OCI-LY3 (cell line): ENCODE measurements at regions not wholly inside any gene's neighbourhood (a gene's known extent, or its start where the extent isn't known, plus 50 kb on each side); places are given as distances from the start of the nearest gene placed in this dataset.

Experiments
- H2AFZ ChIP-seq: fragments of 200-600, 300-600 bp; shearing (Covaris generic); 2 replicates; pipeline ENCODE4 v1.6.0; 2014; ENCODE audit warnings: antibody characterized with exemption, low read depth, low read length
- H3K27ac ChIP-seq: fragments of 200-600, 300-600 bp; sonication (generic); 2 replicates; pipeline ENCODE4 v1.5.1; 2014; ENCODE audit warnings: mild to moderate bottlenecking, low read length, moderate library complexity, mixed read lengths
- H3K27me3 ChIP-seq: fragments of 200-600, 300-600 bp; sonication (generic); 2 replicates; pipeline ENCODE4 v1.6.1; 2014; ENCODE audit warnings: low read depth, low read length, mixed read lengths
- H3K36me3 ChIP-seq: fragments of 200-600, 300-600 bp; sonication (generic); replicated peaks from 2 replicates; pipeline ENCODE3; 2014; ENCODE audit warnings: low read depth, low read length, mixed read lengths
- H3K4me1 ChIP-seq: fragments of 300-600, 200-600 bp; sonication (generic); 2 replicates; pipeline ENCODE4 v1.6.1; 2014; ENCODE audit warnings: low read length, mixed read lengths
- H3K4me2 ChIP-seq: fragments of 200-600, 300-600 bp; sonication (generic); 2 replicates; pipeline ENCODE4 v1.6.1; 2014; ENCODE audit warnings: low read length, mixed read lengths
- H3K4me3 ChIP-seq: fragments of 300-600, 200-600 bp; sonication (generic); 2 replicates; pipeline ENCODE4 v1.5.1; 2014; ENCODE audit warnings: antibody characterized with exemption, mild to moderate bottlenecking, low read length, moderate library complexity
- H3K79me2 ChIP-seq: fragments of 300-600, 200-600 bp; shearing (Covaris generic); 2 replicates; pipeline ENCODE4 v1.6.1; 2014; ENCODE audit warnings: mild to moderate bottlenecking, low read length, mixed read lengths
- H3K9ac ChIP-seq: fragments of 300-600, 200-600 bp; shearing (Covaris generic); 2 replicates; pipeline ENCODE4 v1.6.0; 2014; ENCODE audit warnings: mild to moderate bottlenecking, low read length, moderate library complexity
- H3K9me3 ChIP-seq: fragments of 200-600, 300-600 bp; shearing (Covaris generic); 2 replicates; pipeline ENCODE4 v1.6.1; 2014; ENCODE audit warnings: low read length, mixed read lengths; ENCODE audit not compliant: insufficient read depth
- H4K20me1 ChIP-seq: fragments of 200-600, 300-600 bp; sonication (generic); 2 replicates; pipeline ENCODE4 v1.6.1; 2016; ENCODE audit warnings: low read length, mixed read lengths; ENCODE audit not compliant: insufficient read depth
- EZH2phosphoT487 ChIP-seq: fragments of 200-600 bp; shearing (Covaris generic); IDR thresholded peaks from 2 replicates; pipeline ENCODE4 v1.6.1; 2018; ENCODE audit warnings: antibody characterized with exemption, mixed run types, low read depth
- TF ChIP-seq, protein P1 (sequence below): fragments of 200-600, 300-600 bp; sonication (generic); IDR thresholded peaks from 2 replicates; pipeline ENCODE4 v1.5.1; 2014; ENCODE audit warnings: antibody characterized with exemption, low read length, low read depth

DNA sequence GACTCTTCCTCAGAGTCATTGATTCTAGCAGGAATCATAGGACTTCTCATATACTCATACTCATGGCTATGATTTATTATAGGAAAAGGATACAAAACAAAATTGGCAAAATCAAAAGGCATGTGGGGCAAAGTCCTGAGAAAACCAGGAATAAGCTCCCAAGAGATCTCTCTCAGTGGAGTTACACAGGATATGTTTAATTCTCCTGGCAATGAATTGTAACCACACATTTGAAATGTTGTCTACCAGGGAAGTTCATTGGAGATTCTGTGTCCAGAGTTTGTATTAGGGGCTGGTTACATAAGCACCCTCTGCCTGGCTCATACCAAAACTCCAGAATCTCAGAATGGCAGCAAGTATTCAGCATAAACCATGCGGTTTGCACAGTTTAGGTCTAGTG, 63.9 kb downstream of the ADAMTS1 start:
- H3K4me3 ChIP-seq = no peak overlapping the region
- no peak overlapping the region for H3K4me2 ChIP-seq
- no peaks in the 10 kb centered on the region for H3K4me1 ChIP-seq
- H3K27ac ChIP-seq = no peak overlapping the region
- no peaks in the 10 kb centered on the region for H3K79me2 ChIP-seq
- no peaks in the 10 kb centered on the region for H3K9me3 ChIP-seq
- no peaks in the 10 kb centered on the region for H4K20me1 ChIP-seq
- no peaks in the 10 kb centered on the region for H3K36me3 ChIP-seq
- no peak overlapping the region for H3K9ac ChIP-seq
- H3K27me3 ChIP-seq = no peaks in the 10 kb centered on the region
- no peak overlapping the region for H2AFZ ChIP-seq
- TF ChIP-seq EZH2phosphoT487 = no peak
- TF ChIP-seq, protein P1, sequence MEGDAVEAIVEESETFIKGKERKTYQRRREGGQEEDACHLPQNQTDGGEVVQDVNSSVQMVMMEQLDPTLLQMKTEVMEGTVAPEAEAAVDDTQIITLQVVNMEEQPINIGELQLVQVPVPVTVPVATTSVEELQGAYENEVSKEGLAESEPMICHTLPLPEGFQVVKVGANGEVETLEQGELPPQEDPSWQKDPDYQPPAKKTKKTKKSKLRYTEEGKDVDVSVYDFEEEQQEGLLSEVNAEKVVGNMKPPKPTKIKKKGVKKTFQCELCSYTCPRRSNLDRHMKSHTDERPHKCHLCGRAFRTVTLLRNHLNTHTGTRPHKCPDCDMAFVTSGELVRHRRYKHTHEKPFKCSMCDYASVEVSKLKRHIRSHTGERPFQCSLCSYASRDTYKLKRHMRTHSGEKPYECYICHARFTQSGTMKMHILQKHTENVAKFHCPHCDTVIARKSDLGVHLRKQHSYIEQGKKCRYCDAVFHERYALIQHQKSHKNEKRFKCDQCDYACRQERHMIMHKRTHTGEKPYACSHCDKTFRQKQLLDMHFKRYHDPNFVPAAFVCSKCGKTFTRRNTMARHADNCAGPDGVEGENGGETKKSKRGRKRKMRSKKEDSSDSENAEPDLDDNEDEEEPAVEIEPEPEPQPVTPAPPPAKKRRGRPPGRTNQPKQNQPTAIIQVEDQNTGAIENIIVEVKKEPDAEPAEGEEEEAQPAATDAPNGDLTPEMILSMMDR = no peak

DNA sequence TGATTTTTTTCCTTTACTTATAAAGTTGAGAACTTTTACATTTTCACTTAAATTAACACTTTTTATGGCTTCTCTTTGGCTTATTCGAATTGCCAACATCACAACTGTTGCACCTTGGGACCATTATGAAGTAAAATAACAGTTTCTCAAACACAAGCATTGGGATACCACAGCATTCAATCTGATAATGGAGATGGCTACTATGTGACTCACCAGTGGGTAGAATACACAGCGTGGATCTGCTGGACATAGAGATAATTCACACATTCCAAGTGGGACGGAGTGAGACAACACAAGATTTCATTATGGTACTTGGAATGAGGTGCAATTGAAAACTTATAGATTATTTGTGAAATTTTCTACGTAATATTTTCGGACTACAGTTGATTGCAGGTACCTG, 68.0 kb downstream of the ADAMTS1 start:
- Histone ChIP-seq H3K9me3 (no peaks in the 10 kb centered on the region), H2AFZ (no peak overlapping the region), H3K4me1 (no peaks in the 10 kb centered on the region), H3K36me3 (no peaks in the 10 kb centered on the region), H3K27me3 (no peaks in the 10 kb centered on the region), H3K27ac (no peak overlapping the region), H3K4me3 (no peak overlapping the region), H3K4me2 (no peak overlapping the region), H3K79me2 (no peaks in the 10 kb centered on the region), H4K20me1 (no peaks in the 10 kb centered on the region), H3K9ac (no peak overlapping the region)
- no peak for TF ChIP-seq EZH2phosphoT487
- TF ChIP-seq, protein P1 = no peak

DNA sequence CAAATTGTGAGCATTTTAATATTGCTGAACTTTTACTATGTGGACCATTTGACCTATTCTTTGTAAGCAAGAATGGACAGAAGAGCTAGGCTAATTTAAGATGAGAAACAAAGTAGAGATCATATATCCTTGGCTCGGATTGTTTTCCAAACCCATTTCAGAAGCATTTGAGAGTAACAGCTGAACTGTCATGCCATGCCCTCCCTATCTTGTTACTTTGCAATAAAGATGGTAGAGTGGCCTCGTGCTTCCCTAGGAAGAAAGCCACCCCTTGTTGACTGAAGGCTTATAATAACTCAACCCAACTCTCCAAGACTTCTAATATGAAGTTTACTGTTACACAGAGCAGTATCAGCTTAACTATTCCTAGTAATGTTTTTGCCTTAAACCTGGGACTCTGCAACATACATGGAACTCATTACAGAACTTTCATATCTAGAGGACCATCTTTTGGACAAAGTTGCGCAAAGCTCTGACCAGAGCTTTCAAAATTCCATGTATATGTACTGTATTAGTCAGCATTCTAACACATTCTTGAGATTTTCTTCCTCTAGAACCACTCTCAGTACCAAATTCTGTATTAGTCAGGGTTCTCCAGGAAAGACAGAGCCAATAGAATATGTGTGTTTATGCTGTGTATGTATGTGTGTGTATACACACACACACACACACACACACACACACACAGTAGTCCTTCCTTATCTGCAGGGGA, 68.7 kb downstream of the ADAMTS1 start:
- Histone ChIP-seq H3K4me1 (no peaks in the 10 kb centered on the region), H3K27me3 (no peaks in the 10 kb centered on the region), H3K36me3 (no peaks in the 10 kb centered on the region), H3K9me3 (no peaks in the 10 kb centered on the region), H2AFZ (no peak overlapping the region), H3K4me2 (no peak overlapping the region), H3K4me3 (no peak overlapping the region), H3K79me2 (no peaks in the 10 kb centered on the region), H4K20me1 (no peaks in the 10 kb centered on the region), H3K27ac (no peak overlapping the region), H3K9ac (no peak overlapping the region)
- TF ChIP-seq, protein P1 = no peak
- no peak for TF ChIP-seq EZH2phosphoT487

DNA sequence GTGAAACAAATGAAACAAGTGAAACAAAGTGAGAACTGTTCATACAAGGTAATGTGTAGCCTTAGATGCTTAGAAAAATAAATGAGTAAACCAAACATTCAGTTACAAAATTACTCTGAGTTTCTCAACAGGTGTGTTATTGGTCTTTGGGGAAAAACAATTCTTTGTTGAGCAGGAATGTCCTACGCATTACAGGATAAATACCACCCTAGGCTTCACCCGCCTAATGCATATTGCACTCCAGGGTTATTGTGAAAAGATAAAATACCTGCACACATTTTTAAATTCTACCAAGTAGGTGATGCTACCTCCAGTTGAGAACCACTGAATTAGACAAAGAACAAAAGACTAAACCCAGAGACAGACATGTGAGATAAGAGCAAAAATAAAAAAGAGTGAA, 72.2 kb downstream of the ADAMTS1 start:
- H3K9ac ChIP-seq = no peak overlapping the region
- TF ChIP-seq, protein P1 = no peak
- TF ChIP-seq EZH2phosphoT487 = no peak
- no peaks in the 10 kb centered on the region for H3K79me2 ChIP-seq
- H2AFZ ChIP-seq = no peak overlapping the region
- no peak overlapping the region for H3K4me2 ChIP-seq
- no peaks in the 10 kb centered on the region for H3K4me1 ChIP-seq
- no peaks in the 10 kb centered on the region for H3K27me3 ChIP-seq
- no peak overlapping the region for H3K4me3 ChIP-seq
- H3K9me3 ChIP-seq = no peaks in the 10 kb centered on the region
- H3K36me3 ChIP-seq = no peaks in the 10 kb centered on the region
- no peaks in the 10 kb centered on the region for H4K20me1 ChIP-seq
- H3K27ac ChIP-seq = no peak overlapping the region
